SU-DHL-6 (cell line): ENCODE measurements at regions not wholly inside any gene's neighbourhood (a gene's known extent, or its start where the extent isn't known, plus 50 kb on each side); places are given as distances from the start of the nearest gene placed in this dataset.

Experiments used
- EZH2phosphoT487 ChIP-seq: fragments of 200-600 bp; sonication (generic), shearing (Covaris generic); conservative IDR thresholded peaks from 2 replicates; pipeline ENCODE4 v1.6.1; 2018; ENCODE audit warnings: mild to moderate bottlenecking, antibody characterized with exemption, low read length, moderate library complexity, mixed read lengths
- TF ChIP-seq, protein P1 (sequence below): fragments of 200-600 bp; sonication (generic); IDR thresholded peaks from one replicate; pipeline ENCODE4 v1.5.1; 2017; ENCODE audit warnings: antibody characterized with exemption, mild to moderate bottlenecking, low read length, moderate library complexity; ENCODE audit not compliant: insufficient read depth, poor library complexity, severe bottlenecking

DNA sequence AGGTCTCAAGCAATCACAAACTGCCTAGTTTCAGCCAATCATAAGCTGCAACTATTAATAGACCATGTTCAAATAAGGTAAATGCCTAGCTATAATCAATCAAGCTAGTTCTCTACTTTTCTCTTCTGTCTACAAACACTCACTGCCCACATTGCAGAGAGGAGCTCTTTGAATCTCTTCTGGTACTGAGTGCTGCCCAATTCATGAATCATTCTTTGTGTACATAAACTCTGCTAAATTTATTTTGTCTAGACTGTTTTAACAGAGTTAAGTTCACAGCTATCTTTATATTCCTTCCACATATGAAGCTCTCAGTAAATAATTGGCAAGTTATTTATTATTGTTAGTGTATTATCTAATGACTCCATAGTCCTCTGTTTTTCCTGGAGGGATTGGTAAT is 411.0 kb downstream of the EPHA7 start:
- TF ChIP-seq, protein P1, sequence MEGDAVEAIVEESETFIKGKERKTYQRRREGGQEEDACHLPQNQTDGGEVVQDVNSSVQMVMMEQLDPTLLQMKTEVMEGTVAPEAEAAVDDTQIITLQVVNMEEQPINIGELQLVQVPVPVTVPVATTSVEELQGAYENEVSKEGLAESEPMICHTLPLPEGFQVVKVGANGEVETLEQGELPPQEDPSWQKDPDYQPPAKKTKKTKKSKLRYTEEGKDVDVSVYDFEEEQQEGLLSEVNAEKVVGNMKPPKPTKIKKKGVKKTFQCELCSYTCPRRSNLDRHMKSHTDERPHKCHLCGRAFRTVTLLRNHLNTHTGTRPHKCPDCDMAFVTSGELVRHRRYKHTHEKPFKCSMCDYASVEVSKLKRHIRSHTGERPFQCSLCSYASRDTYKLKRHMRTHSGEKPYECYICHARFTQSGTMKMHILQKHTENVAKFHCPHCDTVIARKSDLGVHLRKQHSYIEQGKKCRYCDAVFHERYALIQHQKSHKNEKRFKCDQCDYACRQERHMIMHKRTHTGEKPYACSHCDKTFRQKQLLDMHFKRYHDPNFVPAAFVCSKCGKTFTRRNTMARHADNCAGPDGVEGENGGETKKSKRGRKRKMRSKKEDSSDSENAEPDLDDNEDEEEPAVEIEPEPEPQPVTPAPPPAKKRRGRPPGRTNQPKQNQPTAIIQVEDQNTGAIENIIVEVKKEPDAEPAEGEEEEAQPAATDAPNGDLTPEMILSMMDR = no peak
- no peak for TF ChIP-seq EZH2phosphoT487
